ENCODE measurements at regions not wholly inside any gene's neighbourhood (a gene's known extent, or its start where the extent isn't known, plus 50 kb on each side); places are given as distances from the start of the nearest gene placed in this dataset.

GRCh38 chr14:22405201-22405600, 183.8 kb downstream of the DAD1 start:
- ATAC-seq (no peak), FAIRE-seq (no peak), DNase-seq (ENCODE audit: low read depth, low spot score) (no peak)
- no peaks in the 10 kb centered on the region for H3K36me3 ChIP-seq (ENCODE audit: control insufficient read depth in 2 of 2, insufficient read depth in 2 of 2, low read length in 1 of 2)
- no peak overlapping the region for H3K27ac ChIP-seq (ENCODE audit: control insufficient read depth, insufficient read depth)
- no peaks in the 10 kb centered on the region for H3K9me3 ChIP-seq (replicated peaks; ENCODE audit: control insufficient read depth, insufficient read depth, low read length)
- SMC1A ChIA-PET (ENCODE audit: uncharacterized antibody, unreplicated experiment), result interaction anchor here (0.5 to 2.5 kb wide), 4 partner anchors 13 to 65 kb away, joined by 3 to 9 read pairs (median 6); no protein-coding TSS in a partner anchor
- no TSS peak for BruUV-seq (replicated peaks)
- intact Hi-C loops (cut with micrococcal nuclease; ENCODE audit: unreplicated experiment) (no loop called here), in situ Hi-C loops (cut with MboI) (no loop called here)
- H3K4me1 ChIP-seq (ENCODE audit: control insufficient read depth, insufficient read depth, low read length), result no peaks in the 10 kb centered on the region
- RAD21 ChIA-PET (ENCODE audit: unreplicated experiment), result no interaction called here
- H3K9ac ChIP-seq (ENCODE audit: control insufficient read depth, insufficient read depth, low read length), result no peak overlapping the region
- peaks cover 0 to 3% of the 10 kb centered on the region in 2 experiments; a peak in 2 of 4 replicates for H3K27me3 ChIP-seq (replicated peaks in 1 of 2; ENCODE audit: control insufficient read depth in 2 of 2, insufficient read depth in 2 of 2, low read length in 1 of 2)
- TF ChIP-seq SMAD5 (IDR thresholded peaks at IDR 0.05; ENCODE audit: low read depth) (no peak), ZNF207 (IDR thresholded peaks at IDR 0.05; ENCODE audit: borderline replicate concordance) (no peak), NRF1 (conservative IDR thresholded peaks at IDR 0.05; ENCODE audit: low read depth, low read length) (no peak), IKZF2 (IDR thresholded peaks at IDR 0.05) (no peak), FOS (IDR thresholded peaks at IDR 0.05; ENCODE audit: borderline replicate concordance, extremely low read depth, insufficient read length) (no peak), ZNF217 (IDR thresholded peaks at IDR 0.05) (no peak), IRF5 (IDR thresholded peaks at IDR 0.05; ENCODE audit: borderline replicate concordance) (no peak), TARDBP (IDR thresholded peaks at IDR 0.05; ENCODE audit: borderline replicate concordance) (no peak), CHD2 (IDR thresholded peaks at IDR 0.05; ENCODE audit: borderline replicate concordance, low read depth, low read length) (no peak), HCFC1 (IDR thresholded peaks at IDR 0.05; ENCODE audit: low read length) (no peak), GATAD2B (conservative IDR thresholded peaks at IDR 0.05; ENCODE audit: low read depth) (no peak), RELA (IDR thresholded peaks at IDR 0.05; ENCODE audit: borderline replicate concordance, partially characterized antibody) (no peak), CUX1 (IDR thresholded peaks at IDR 0.05; ENCODE audit: insufficient replicate concordance, low read depth, low read length) (no peak)
- POLR2A ChIA-PET, result no interaction called here
- H2AFZ ChIP-seq (ENCODE audit: control insufficient read depth, low read depth, low read length), result no peak overlapping the region
- H3K4me3 ChIP-seq, result no peak overlapping the region
- 0% methylated on average over 1 of the region's 1 CpG for WGBS (ENCODE audit: insufficient coverage, insufficient replicate concordance, low lambda C conversion rate, missing lambda C conversion rate)
- CTCF ChIA-PET, result interaction anchor here (0.9 kb wide), 1 partner anchor 92 kb away, joined by 3 read pairs; no protein-coding TSS in a partner anchor
- H3K79me2 ChIP-seq (ENCODE audit: control insufficient read depth, insufficient read depth, low read length), result no peaks in the 10 kb centered on the region
- no peaks in the 10 kb centered on the region for H4K20me1 ChIP-seq (ENCODE audit: control insufficient read depth, insufficient read depth)
- H3K4me2 ChIP-seq (ENCODE audit: control insufficient read depth, insufficient read depth), result no peak overlapping the region
